Activated T-cell treated with anti-CD3 and anti-CD28 coated beads, Interleukin-2, amount 50 U/mL, for 24 hours (primary cell): ENCODE measurements at regions not wholly inside any gene's neighbourhood (a gene's known extent, or its start where the extent isn't known, plus 50 kb on each side); places are given as distances from the start of the nearest gene placed in this dataset.
"Not testable (repeated sequence)": the region's sequence is repeated elsewhere in the genome, so short reads cannot be mapped to it uniquely, and the experiment has no call there.

Experiments used
- DNase-seq: peaks from one replicate; pipeline ENCODE4 v3.0.0-alpha.2; 2020
- H3K27ac Mint-ChIP-seq: 2 replicates; pipeline ENCODE4 v1.8.0; 2020; ENCODE audit warnings: mild to moderate bottlenecking, mixed read lengths
- H3K27me3 Mint-ChIP-seq: 2 replicates; pipeline ENCODE4 v1.8.0; 2020; ENCODE audit warnings: mixed read lengths
- H3K36me3 Mint-ChIP-seq: 2 replicates; pipeline ENCODE4 v1.8.0; 2020; ENCODE audit warnings: low read depth, mixed read lengths
- H3K4me1 Mint-ChIP-seq: 2 replicates; pipeline ENCODE4 v1.8.0; 2020; ENCODE audit warnings: low read depth, mixed read lengths
- H3K4me3 Mint-ChIP-seq: 2 replicates; pipeline ENCODE4 v1.8.0; 2020; ENCODE audit warnings: mild to moderate bottlenecking, moderate library complexity, mixed read lengths
- H3K9me3 Mint-ChIP-seq: 2 replicates; pipeline ENCODE4 v1.8.0; 2020; ENCODE audit warnings: mixed read lengths

DNA sequence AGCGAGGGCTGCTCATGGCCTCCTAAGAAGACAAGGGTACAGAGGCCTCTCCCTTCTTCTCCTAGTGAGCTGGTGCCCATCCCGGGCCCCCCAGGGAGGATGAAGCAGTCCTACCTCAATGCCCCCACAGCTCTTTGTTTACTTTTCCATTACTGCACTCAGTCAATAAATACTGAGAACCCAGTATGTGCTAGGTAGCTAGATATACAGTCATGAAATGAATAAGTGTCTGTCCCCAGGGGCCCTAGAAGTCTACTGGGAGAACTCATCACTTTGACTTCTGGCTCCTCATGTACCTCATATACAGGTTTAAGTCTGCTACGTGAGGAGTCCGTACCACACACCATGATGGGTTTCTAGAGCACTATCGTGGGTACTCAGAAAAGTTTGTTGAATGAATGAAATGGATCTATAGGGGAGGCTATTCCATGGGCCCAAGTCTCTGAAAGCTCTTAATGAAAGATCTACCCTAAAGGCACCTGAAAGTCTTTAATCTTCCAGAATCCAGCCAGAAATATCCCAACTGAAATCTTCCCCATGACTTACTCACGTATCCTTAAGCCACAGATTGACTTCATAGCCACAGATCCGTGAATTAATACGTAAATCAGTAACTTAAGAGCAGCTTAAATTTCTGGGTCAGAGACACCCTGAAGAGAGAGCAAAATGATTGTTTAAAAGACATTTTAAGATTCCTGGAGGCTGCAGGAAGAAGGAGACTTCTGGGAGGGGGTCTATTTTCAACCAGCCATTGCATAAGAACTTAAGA lies 51.6 kb upstream of the POMP start:
- H3K4me1 Mint-ChIP-seq = peaks cover 25% of the 10 kb centered on the region
- H3K4me3 Mint-ChIP-seq = no peak overlapping the region
- no peaks in the 10 kb centered on the region for H3K36me3 Mint-ChIP-seq
- H3K27ac Mint-ChIP-seq = no peak overlapping the region
- no peaks in the 10 kb centered on the region for H3K27me3 Mint-ChIP-seq
- no peaks in the 10 kb centered on the region for H3K9me3 Mint-ChIP-seq
- no peak for DNase-seq

DNA sequence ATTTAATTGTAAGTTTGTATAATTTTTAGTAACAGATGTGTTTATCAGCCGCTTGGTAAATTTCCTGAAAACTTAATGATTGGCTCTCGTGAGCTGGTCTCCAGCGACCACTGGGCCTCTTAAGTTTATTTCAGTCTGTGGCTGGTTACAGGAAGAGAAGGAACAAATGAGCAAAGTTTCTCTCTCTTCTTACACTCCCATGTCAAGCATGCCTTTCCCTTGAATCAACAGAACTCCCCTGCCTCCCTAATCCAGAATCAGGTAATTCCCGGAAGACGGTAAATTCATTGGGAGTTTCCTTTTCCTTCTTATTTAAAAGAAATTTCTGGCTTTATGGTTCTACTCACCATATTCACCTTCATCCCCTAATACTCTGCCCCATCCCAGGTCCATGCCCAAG lies 52.5 kb upstream of the POMP start:
- H3K4me3 Mint-ChIP-seq = no peak overlapping the region
- DNase-seq = no peak
- H3K4me1 Mint-ChIP-seq = peaks cover 16% of the 10 kb centered on the region
- H3K27ac Mint-ChIP-seq = no peak overlapping the region
- no peaks in the 10 kb centered on the region for H3K27me3 Mint-ChIP-seq
- no peaks in the 10 kb centered on the region for H3K36me3 Mint-ChIP-seq
- H3K9me3 Mint-ChIP-seq = no peaks in the 10 kb centered on the region

- not testable (repeated sequence) for H3K4me1 Mint-ChIP-seq, DNase-seq, H3K27ac Mint-ChIP-seq, H3K36me3 Mint-ChIP-seq, H3K4me3 Mint-ChIP-seq, H3K27me3 Mint-ChIP-seq, H3K9me3 Mint-ChIP-seq
Measured at GRCh38 chr13:28605147-28605546, 53.8 kb upstream of the POMP start.

- Mint-ChIP-seq H3K9me3 (no peaks in the 10 kb centered on the region), H3K36me3 (no peaks in the 10 kb centered on the region), H3K27ac (no peak overlapping the region), H3K27me3 (peaks cover 3% of the 10 kb centered on the region), H3K4me1 (no peaks in the 10 kb centered on the region), H3K4me3 (no peak overlapping the region)
- no peak for DNase-seq
Measured at GRCh38 chr13:28603043-28603664, 55.8 kb upstream of the POMP start.

GRCh38 chr13:28602580-28602979 lies 56.4 kb upstream of the POMP start:
- peaks cover 3% of the 10 kb centered on the region for H3K27me3 Mint-ChIP-seq
- H3K4me3 Mint-ChIP-seq = no peak overlapping the region
- no peak overlapping the region for H3K27ac Mint-ChIP-seq
- no peaks in the 10 kb centered on the region for H3K9me3 Mint-ChIP-seq
- no peaks in the 10 kb centered on the region for H3K36me3 Mint-ChIP-seq
- DNase-seq = no peak
- H3K4me1 Mint-ChIP-seq = no peaks in the 10 kb centered on the region

DNA sequence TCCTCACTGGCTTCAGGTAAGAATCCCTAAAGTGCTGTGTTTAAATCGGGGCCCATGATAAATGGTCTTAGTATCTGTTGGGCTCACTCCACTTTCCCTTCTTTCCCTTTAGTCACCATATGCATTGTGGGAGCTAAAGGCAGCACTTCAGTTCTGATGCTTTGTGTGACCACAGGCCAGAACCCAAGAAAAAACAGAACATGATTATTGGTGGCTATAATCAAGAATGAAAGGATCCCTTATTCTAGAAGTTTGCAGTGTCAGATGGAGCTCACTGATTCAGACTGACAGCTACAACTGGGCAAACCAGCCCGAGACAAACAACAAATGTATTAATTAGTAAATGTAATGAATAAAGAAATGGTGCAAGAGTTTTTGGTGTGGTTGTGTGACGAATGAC lies 57.3 kb upstream of the POMP start:
- Mint-ChIP-seq H3K36me3 (no peaks in the 10 kb centered on the region), H3K9me3 (no peaks in the 10 kb centered on the region), H3K27ac (no peak overlapping the region), H3K4me3 (no peak overlapping the region), H3K4me1 (no peaks in the 10 kb centered on the region), H3K27me3 (peaks cover 4% of the 10 kb centered on the region)
- DNase-seq = no peak

- Mint-ChIP-seq H3K27ac (no peak overlapping the region), H3K27me3 (peaks cover 26% of the 10 kb centered on the region)
Measured at GRCh38 chr13:28597641-28598040, 61.3 kb upstream of the POMP start.

DNA sequence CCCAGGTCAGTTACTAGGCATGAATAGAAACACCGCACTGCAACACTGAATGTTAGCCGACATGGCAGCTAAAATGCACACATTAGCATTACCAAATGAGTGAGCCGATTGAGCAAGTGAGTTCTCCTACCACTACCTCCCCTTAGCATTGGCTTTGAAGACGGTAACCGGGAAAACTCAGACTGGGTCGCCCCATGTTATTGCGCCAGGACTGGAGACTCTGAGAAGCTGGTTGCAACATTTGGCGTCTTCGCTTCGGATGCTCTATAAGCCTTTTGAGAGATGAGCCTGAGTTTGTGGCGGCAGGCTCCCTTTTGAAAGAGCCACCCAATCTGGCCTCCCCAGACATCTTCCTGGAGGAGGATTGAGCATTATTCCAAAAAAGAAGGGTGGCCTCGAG lies 68.5 kb upstream of the POMP start:
- DNase-seq = no peak
- H3K36me3 Mint-ChIP-seq = no peaks in the 10 kb centered on the region
- H3K27me3 Mint-ChIP-seq = peaks cover 27% of the 10 kb centered on the region
- H3K4me1 Mint-ChIP-seq = peaks cover 6% of the 10 kb centered on the region
- no peaks in the 10 kb centered on the region for H3K9me3 Mint-ChIP-seq
- H3K27ac Mint-ChIP-seq = no peak overlapping the region
- no peak overlapping the region for H3K4me3 Mint-ChIP-seq

More at GRCh38 chr13:28597641-28598040, 61.3 kb upstream of the POMP start:
- DNase-seq = no peak
- no peaks in the 10 kb centered on the region for H3K9me3 Mint-ChIP-seq
- no peak overlapping the region for H3K4me3 Mint-ChIP-seq
- no peaks in the 10 kb centered on the region for H3K36me3 Mint-ChIP-seq
- H3K4me1 Mint-ChIP-seq = no peaks in the 10 kb centered on the region

DNA sequence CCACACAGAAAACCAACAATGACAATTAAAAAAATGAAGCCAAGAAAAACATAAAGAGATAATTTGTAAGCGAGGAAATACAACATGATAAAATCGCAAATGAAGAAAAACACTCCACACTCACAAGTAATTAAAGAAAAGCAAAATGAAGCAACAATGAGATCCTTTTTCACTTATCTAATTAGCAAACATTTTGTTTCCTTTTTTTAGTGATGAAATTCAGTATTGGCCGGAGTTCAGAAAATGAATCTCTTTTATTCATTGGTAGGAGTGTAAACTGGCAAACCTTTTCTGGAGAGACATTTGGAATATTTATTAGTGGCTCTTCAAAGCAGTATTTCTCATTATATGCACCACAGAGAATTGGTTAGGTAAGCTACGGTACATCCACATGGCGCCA lies 70.6 kb upstream of the POMP start:
- H3K36me3 Mint-ChIP-seq = no peaks in the 10 kb centered on the region
- no peak for DNase-seq
- H3K9me3 Mint-ChIP-seq = no peaks in the 10 kb centered on the region
- H3K4me1 Mint-ChIP-seq = peaks cover 12% of the 10 kb centered on the region
- peaks cover 16% of the 10 kb centered on the region for H3K27me3 Mint-ChIP-seq
- no peak overlapping the region for H3K4me3 Mint-ChIP-seq
- no peak overlapping the region for H3K27ac Mint-ChIP-seq

GRCh38 chr13:28587174-28587540 lies 71.8 kb upstream of the POMP start:
- no peaks in the 10 kb centered on the region for H3K36me3 Mint-ChIP-seq
- no peak overlapping the region for H3K4me3 Mint-ChIP-seq
- peaks cover 11% of the 10 kb centered on the region for H3K27me3 Mint-ChIP-seq
- H3K27ac Mint-ChIP-seq = no peak overlapping the region
- peaks cover 20% of the 10 kb centered on the region for H3K4me1 Mint-ChIP-seq
- H3K9me3 Mint-ChIP-seq = no peaks in the 10 kb centered on the region
- DNase-seq = no peak

DNA sequence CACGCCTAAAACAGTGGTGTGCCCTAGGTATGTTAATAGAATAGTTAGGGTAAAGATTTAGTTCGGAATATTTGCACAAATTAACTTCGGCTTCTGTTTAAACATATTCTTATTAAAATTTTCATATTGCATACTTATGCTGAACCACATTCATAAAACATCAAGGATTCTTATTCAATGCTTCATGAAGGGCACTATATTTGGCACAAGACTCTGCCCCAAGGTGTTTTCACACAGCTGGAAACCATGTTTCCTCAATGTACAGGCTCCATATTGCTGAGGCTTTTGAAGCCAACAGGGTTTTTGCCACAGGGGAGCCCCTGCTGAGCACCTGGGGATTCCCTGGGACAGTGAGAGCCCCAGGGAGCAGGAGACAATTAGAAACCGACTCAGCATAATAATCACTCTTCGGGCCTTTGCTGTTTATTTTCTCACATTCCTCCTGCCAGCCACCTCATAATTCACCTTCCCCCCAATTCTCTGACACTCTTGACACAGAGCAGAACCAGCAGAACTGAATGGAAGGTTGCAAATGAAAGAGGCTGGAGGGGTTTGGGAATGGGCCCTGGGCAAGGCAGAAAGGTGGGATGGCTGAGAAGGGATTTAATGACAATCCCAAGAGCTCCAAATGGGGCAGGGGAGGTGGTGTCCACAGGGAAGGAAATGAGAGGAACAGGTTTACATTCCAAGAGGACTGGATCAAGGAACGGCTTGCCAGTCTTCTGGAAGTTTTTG lies 72.3 kb upstream of the POMP start:
- no peaks in the 10 kb centered on the region for H3K36me3 Mint-ChIP-seq
- H3K27me3 Mint-ChIP-seq = peaks cover 9% of the 10 kb centered on the region
- no peaks in the 10 kb centered on the region for H3K9me3 Mint-ChIP-seq
- no peak overlapping the region for H3K4me3 Mint-ChIP-seq
- no peak for DNase-seq
- no peak overlapping the region for H3K27ac Mint-ChIP-seq
- peaks cover 20% of the 10 kb centered on the region for H3K4me1 Mint-ChIP-seq

- no peaks in the 10 kb centered on the region for H3K36me3 Mint-ChIP-seq
- no peak overlapping the region for H3K4me3 Mint-ChIP-seq
- H3K27ac Mint-ChIP-seq = no peak overlapping the region
Measured at GRCh38 chr13:28585561-28585960, 73.4 kb upstream of the POMP start.

DNA sequence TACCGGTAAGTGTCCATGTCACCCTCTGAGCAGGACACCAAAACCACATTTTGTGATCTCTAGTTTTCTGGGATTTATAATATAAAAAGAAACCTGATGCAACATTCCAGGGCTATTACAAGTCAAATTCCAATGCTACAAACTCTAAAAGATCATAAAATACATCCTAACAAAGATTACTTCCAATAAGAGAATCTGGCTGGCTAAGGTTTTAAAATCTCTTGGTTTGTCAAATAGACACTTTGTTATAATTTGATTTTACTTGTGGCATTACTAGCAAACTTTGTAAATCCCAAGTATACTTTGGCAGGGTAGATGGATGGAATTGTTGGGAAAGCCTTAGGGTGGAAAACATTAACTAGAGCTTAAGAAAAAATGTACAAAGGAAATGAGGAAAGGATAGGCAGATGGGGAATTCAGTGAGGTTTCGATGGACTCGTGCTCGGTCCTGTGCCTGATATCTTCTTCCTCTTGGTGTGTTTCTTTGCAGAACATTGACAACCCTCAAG lies 74.0 kb upstream of the POMP start:
- Mint-ChIP-seq H3K27ac (no peak overlapping the region), H3K36me3 (no peaks in the 10 kb centered on the region), H3K4me1 (peaks cover 20% of the 10 kb centered on the region), H3K27me3 (peaks cover 4% of the 10 kb centered on the region), H3K9me3 (no peaks in the 10 kb centered on the region), H3K4me3 (no peak overlapping the region)
- no peak for DNase-seq

More at GRCh38 chr13:28585561-28585960, 73.4 kb upstream of the POMP start:
- H3K27me3 Mint-ChIP-seq = peaks cover 5% of the 10 kb centered on the region
- no peak for DNase-seq
- no peaks in the 10 kb centered on the region for H3K9me3 Mint-ChIP-seq
- peaks cover 20% of the 10 kb centered on the region for H3K4me1 Mint-ChIP-seq

GRCh38 chr13:28583651-28584091 lies 75.3 kb upstream of the POMP start:
- no peaks in the 10 kb centered on the region for H3K36me3 Mint-ChIP-seq
- H3K27me3 Mint-ChIP-seq = no peaks in the 10 kb centered on the region
- H3K27ac Mint-ChIP-seq = no peak overlapping the region
- H3K4me3 Mint-ChIP-seq = no peak overlapping the region
- no peak for DNase-seq
- no peaks in the 10 kb centered on the region for H3K9me3 Mint-ChIP-seq
- peaks cover 20% of the 10 kb centered on the region for H3K4me1 Mint-ChIP-seq

GRCh38 chr13:28582892-28583240 lies 76.1 kb upstream of the POMP start:
- no peaks in the 10 kb centered on the region for H3K36me3 Mint-ChIP-seq
- DNase-seq = no peak
- no peak overlapping the region for H3K27ac Mint-ChIP-seq
- peaks cover 20% of the 10 kb centered on the region for H3K4me1 Mint-ChIP-seq
- H3K9me3 Mint-ChIP-seq = no peaks in the 10 kb centered on the region
- H3K4me3 Mint-ChIP-seq = no peak overlapping the region
- no peaks in the 10 kb centered on the region for H3K27me3 Mint-ChIP-seq
